ENCODE measurements at regions not wholly inside any gene's neighbourhood (a gene's known extent, or its start where the extent isn't known, plus 50 kb on each side); places are given as distances from the start of the nearest gene placed in this dataset.

- Histone ChIP-seq H3K27ac (no peak overlapping the region), H3K4me1 (no peaks in the 10 kb centered on the region), H3K9me3 (no peaks in the 10 kb centered on the region), H3K27me3 (no peaks in the 10 kb centered on the region), H3K4me3 (no peak overlapping the region), H3K36me3 (no peaks in the 10 kb centered on the region)
- TF ChIP-seq CTCF (IDR thresholded peaks at IDR 0.05) = no peak
- DNase-seq = no peak
- no peak for ATAC-seq
- intact Hi-C loops (cut with DNase I) = no loop called here
Measured at GRCh38 chr13:81722456-81722855, 1381.5 kb upstream of the SPRY2 start.

GRCh38 chr13:81721400-81721799, 1380.5 kb upstream of the SPRY2 start:
- intact Hi-C loops (cut with DNase I) = no loop called here
- no peak overlapping the region for H3K4me3 ChIP-seq
- DNase-seq (no peak), ATAC-seq (no peak)
- no peak for TF ChIP-seq CTCF (IDR thresholded peaks at IDR 0.05)
- no peaks in the 10 kb centered on the region for H3K9me3 ChIP-seq
- H3K27me3 ChIP-seq = no peaks in the 10 kb centered on the region
- H3K36me3 ChIP-seq = no peaks in the 10 kb centered on the region
- H3K27ac ChIP-seq = no peak overlapping the region
- no peaks in the 10 kb centered on the region for H3K4me1 ChIP-seq

- ATAC-seq = no peak
- no peaks in the 10 kb centered on the region for H3K27me3 ChIP-seq
- H3K27ac ChIP-seq = no peak overlapping the region
- TF ChIP-seq CTCF (IDR thresholded peaks at IDR 0.05) = no peak
- intact Hi-C loops (cut with DNase I) = no loop called here
- H3K36me3 ChIP-seq = no peaks in the 10 kb centered on the region
- H3K4me3 ChIP-seq = no peak overlapping the region
- H3K4me1 ChIP-seq = no peaks in the 10 kb centered on the region
- H3K9me3 ChIP-seq = no peaks in the 10 kb centered on the region
- DNase-seq = no peak
Measured at GRCh38 chr13:81714513-81714912, 1373.6 kb upstream of the SPRY2 start.

- H3K27me3 ChIP-seq = no peaks in the 10 kb centered on the region
- DNase-seq = no peak
- H3K9me3 ChIP-seq = no peaks in the 10 kb centered on the region
Measured at GRCh38 chr13:81713201-81713600, 1372.3 kb upstream of the SPRY2 start.

DNA sequence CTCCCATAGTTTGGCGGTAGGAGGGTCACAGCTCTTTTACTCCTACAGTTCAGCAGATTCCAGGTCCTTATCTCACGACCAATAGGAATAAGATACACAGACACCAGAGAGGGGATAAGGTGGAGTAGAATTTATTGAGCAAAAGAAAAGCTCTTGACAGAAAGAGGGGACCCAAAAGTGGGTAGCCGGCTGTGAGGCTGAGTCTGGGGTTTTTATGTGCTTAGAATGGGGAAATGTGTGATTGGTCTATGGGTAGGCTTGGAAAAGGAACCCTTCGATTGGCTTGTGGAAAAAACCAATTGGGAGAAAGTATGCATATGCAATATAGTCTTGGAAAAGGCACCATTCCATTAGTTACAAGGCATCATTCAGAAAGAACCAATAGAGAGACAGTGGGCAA, 1356.9 kb upstream of the SPRY2 start:
- no peaks in the 10 kb centered on the region for H3K9me3 ChIP-seq
- no peak for TF ChIP-seq CTCF (IDR thresholded peaks at IDR 0.05)

More at GRCh38 chr13:81713201-81713600, 1372.3 kb upstream of the SPRY2 start:
- Histone ChIP-seq H3K27ac (no peak overlapping the region), H3K36me3 (no peaks in the 10 kb centered on the region), H3K4me1 (no peaks in the 10 kb centered on the region), H3K4me3 (no peak overlapping the region)
- ATAC-seq = no peak
- intact Hi-C loops (cut with DNase I) = no loop called here
- no peak for TF ChIP-seq CTCF (IDR thresholded peaks at IDR 0.05)

DNA sequence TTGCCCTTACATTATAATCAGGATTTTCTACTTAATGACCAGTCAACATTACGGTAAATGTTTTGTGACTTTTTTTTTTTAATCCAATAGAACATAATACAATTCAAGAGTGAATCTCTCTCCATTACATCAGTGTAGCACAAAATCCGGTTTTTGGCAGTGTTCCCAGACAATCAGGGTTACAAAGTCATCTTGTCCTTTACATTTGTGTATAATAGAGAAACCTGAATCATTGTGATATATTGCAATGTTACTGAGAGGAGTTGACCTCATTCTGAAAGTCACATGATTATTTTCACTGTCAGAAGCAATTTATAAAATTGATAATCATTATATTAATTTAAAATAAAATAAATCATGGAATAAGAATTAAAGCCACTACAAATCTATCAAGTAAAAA, 1346.0 kb upstream of the SPRY2 start:
- no peaks in the 10 kb centered on the region for H3K4me1 ChIP-seq
- no peaks in the 10 kb centered on the region for H3K9me3 ChIP-seq
- no peaks in the 10 kb centered on the region for H3K27me3 ChIP-seq
- H3K27ac ChIP-seq = no peak overlapping the region
- intact Hi-C loops (cut with DNase I) = no loop called here
- H3K4me3 ChIP-seq = no peak overlapping the region
- no peak for DNase-seq
- no peak for ATAC-seq
- H3K36me3 ChIP-seq = no peaks in the 10 kb centered on the region
- no peak for TF ChIP-seq CTCF (IDR thresholded peaks at IDR 0.05)

More for the DNA sequence above, 1356.9 kb upstream of the SPRY2 start:
- ATAC-seq = no peak
- H3K4me1 ChIP-seq = no peaks in the 10 kb centered on the region
- H3K4me3 ChIP-seq = no peak overlapping the region
- no peaks in the 10 kb centered on the region for H3K27me3 ChIP-seq
- no peak overlapping the region for H3K27ac ChIP-seq
- H3K36me3 ChIP-seq = no peaks in the 10 kb centered on the region
- intact Hi-C loops (cut with DNase I) = no loop called here
- DNase-seq = no peak
